ENCODE measurements at regions not wholly inside any gene's neighbourhood (a gene's known extent, or its start where the extent isn't known, plus 50 kb on each side); places are given as distances from the start of the nearest gene placed in this dataset.

GRCh38 chr13:78012046-78012445 lies 93.4 kb upstream of the EDNRB start:
- Histone ChIP-seq H3K4me1 (ENCODE audit: insufficient read depth, low read length, severe bottlenecking) (no peaks in the 10 kb centered on the region), H3F3A (ENCODE audit: insufficient read depth, low read length) (no peaks in the 10 kb centered on the region), H4K20me1 (ENCODE audit: insufficient read depth, low read length) (no peaks in the 10 kb centered on the region), H2AFZ (ENCODE audit: low read length) (no peak overlapping the region), H3K9me3 (ENCODE audit: low read length) (no peaks in the 10 kb centered on the region), H3K27ac (ENCODE audit: low read depth, low read length, poor library complexity, severe bottlenecking) (no peak overlapping the region), H3K9me2 (ENCODE audit: low read depth, low read length) (no peaks in the 10 kb centered on the region), H3K4me3 (ENCODE audit: low read depth, low read length, poor library complexity, severe bottlenecking) (no peak overlapping the region), H3K27me3 (ENCODE audit: insufficient read depth, low read length) (no peaks in the 10 kb centered on the region), H3K79me2 (ENCODE audit: insufficient read depth, low read length) (no peaks in the 10 kb centered on the region), H3K4me2 (ENCODE audit: low read length) (no peak overlapping the region), H3K36me3 (ENCODE audit: insufficient read depth, low read length) (no peaks in the 10 kb centered on the region), H3K9ac (ENCODE audit: low read length) (no peak overlapping the region)
- TF ChIP-seq EZH2 (IDR thresholded peaks at IDR 0.05; ENCODE audit: borderline replicate concordance, low read length) (no peak), CTCF (IDR thresholded peaks at IDR 0.05; ENCODE audit: low read length) (no peak)

DNA sequence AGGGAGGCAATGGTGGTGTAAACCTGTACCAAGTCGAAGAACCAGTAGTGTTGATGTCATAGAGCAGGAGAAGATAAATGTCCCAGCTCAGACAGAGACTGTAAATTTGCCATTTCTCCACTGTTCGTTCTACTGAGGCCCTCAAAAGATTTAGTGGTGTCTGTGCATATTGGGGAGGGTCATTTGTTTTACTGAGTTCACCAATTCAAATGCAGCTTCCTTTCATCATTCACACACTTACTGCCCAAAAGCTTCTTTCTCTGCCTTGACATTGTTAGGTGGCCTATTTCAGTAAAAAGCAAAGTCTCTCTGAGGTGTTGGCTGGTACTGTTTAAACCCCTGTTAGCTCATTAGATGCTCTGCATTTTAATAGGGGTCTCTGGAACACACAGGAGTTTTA lies 86.2 kb upstream of the EDNRB start:
- no peaks in the 10 kb centered on the region for H3K4me1 ChIP-seq (ENCODE audit: insufficient read depth, low read length, severe bottlenecking)

DNA sequence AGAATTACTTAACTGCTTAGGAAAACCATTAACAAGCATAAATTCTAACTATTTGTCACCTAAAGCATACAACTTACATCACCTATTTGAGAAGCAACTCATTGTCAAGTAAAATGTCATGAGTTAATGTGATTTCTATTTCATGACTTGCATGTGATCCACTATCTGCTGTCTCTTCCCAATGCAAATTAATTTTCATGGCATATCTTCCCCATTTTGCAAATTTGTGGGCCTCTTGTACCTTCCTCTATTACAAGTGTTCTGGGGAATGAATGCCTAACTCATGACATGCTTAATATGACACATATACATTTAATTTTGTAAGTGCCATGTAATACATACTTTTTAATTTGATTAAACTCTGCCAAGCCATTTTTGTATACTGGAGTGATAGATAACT lies 81.1 kb upstream of the EDNRB start:
- Histone ChIP-seq H3K9ac (ENCODE audit: low read length) (no peak overlapping the region), H3K27me3 (ENCODE audit: insufficient read depth, low read length) (no peaks in the 10 kb centered on the region), H3K27ac (ENCODE audit: low read depth, low read length, poor library complexity, severe bottlenecking) (no peak overlapping the region), H3K4me3 (ENCODE audit: low read depth, low read length, poor library complexity, severe bottlenecking) (no peak overlapping the region), H3K9me2 (ENCODE audit: low read depth, low read length) (no peaks in the 10 kb centered on the region), H3K79me2 (ENCODE audit: insufficient read depth, low read length) (no peaks in the 10 kb centered on the region), H3K9me3 (ENCODE audit: low read length) (no peaks in the 10 kb centered on the region), H3F3A (ENCODE audit: insufficient read depth, low read length) (no peaks in the 10 kb centered on the region), H3K4me2 (ENCODE audit: low read length) (no peak overlapping the region), H2AFZ (ENCODE audit: low read length) (no peak overlapping the region), H4K20me1 (ENCODE audit: insufficient read depth, low read length) (no peaks in the 10 kb centered on the region), H3K36me3 (ENCODE audit: insufficient read depth, low read length) (no peaks in the 10 kb centered on the region), H3K4me1 (ENCODE audit: insufficient read depth, low read length, severe bottlenecking) (no peaks in the 10 kb centered on the region)
- TF ChIP-seq CTCF (IDR thresholded peaks at IDR 0.05; ENCODE audit: low read length) = no peak
- no peak for TF ChIP-seq EZH2 (IDR thresholded peaks at IDR 0.05; ENCODE audit: borderline replicate concordance, low read length)

More for the DNA sequence above, 86.2 kb upstream of the EDNRB start:
- no peaks in the 10 kb centered on the region for H3K36me3 ChIP-seq (ENCODE audit: insufficient read depth, low read length)
- no peaks in the 10 kb centered on the region for H3K27me3 ChIP-seq (ENCODE audit: insufficient read depth, low read length)
- no peaks in the 10 kb centered on the region for H3K9me2 ChIP-seq (ENCODE audit: low read depth, low read length)
- H3K27ac ChIP-seq (ENCODE audit: low read depth, low read length, poor library complexity, severe bottlenecking) = no peak overlapping the region
- H2AFZ ChIP-seq (ENCODE audit: low read length) = no peak overlapping the region
- no peak overlapping the region for H3K4me2 ChIP-seq (ENCODE audit: low read length)
- H3K9me3 ChIP-seq (ENCODE audit: low read length) = no peaks in the 10 kb centered on the region
- H4K20me1 ChIP-seq (ENCODE audit: insufficient read depth, low read length) = no peaks in the 10 kb centered on the region
- TF ChIP-seq EZH2 (IDR thresholded peaks at IDR 0.05; ENCODE audit: borderline replicate concordance, low read length) (no peak), CTCF (IDR thresholded peaks at IDR 0.05; ENCODE audit: low read length) (no peak)
- H3K4me3 ChIP-seq (ENCODE audit: low read depth, low read length, poor library complexity, severe bottlenecking) = no peak overlapping the region
- H3K79me2 ChIP-seq (ENCODE audit: insufficient read depth, low read length) = no peaks in the 10 kb centered on the region
- H3F3A ChIP-seq (ENCODE audit: insufficient read depth, low read length) = no peaks in the 10 kb centered on the region
- H3K9ac ChIP-seq (ENCODE audit: low read length) = no peak overlapping the region

Measured in OCI-LY1 (cell line).